IgD-negative memory B cell (primary cell): ENCODE measurements at regions not wholly inside any gene's neighbourhood (a gene's known extent, or its start where the extent isn't known, plus 50 kb on each side); places are given as distances from the start of the nearest gene placed in this dataset.

ENCODE experiments used
- H3K27ac Mint-ChIP-seq, 3 donors: one replicate each; pipeline ENCODE4 v1.8.0; 2020 to 2022; ENCODE audit warnings: mild to moderate bottlenecking in 3 of 3, mixed read lengths in 3 of 3, moderate library complexity in 1 of 3
- H3K27me3 Mint-ChIP-seq: one replicate; pipeline ENCODE4 v1.8.0; 2021; ENCODE audit warnings: mixed read lengths
- H3K36me3 Mint-ChIP-seq: one replicate; pipeline ENCODE4 v1.8.0; 2020; ENCODE audit warnings: mild to moderate bottlenecking, mixed read lengths
- H3K4me1 Mint-ChIP-seq, 3 donors: one replicate each; pipeline ENCODE4 v1.8.0; 2020 to 2022; ENCODE audit warnings: mixed read lengths in 3 of 3, mild to moderate bottlenecking in 1 of 3
- H3K4me3 Mint-ChIP-seq, 4 donors: one replicate each; pipeline ENCODE4 v1.8.0; 2020 to 2022; ENCODE audit warnings: mild to moderate bottlenecking in 4 of 4, mixed read lengths in 4 of 4, moderate library complexity in 3 of 4
- H3K9me3 Mint-ChIP-seq, 3 donors: one replicate each; pipeline ENCODE4 v1.8.0; 2020 to 2021; ENCODE audit warnings: mixed read lengths in 3 of 3, mild to moderate bottlenecking in 1 of 3

DNA sequence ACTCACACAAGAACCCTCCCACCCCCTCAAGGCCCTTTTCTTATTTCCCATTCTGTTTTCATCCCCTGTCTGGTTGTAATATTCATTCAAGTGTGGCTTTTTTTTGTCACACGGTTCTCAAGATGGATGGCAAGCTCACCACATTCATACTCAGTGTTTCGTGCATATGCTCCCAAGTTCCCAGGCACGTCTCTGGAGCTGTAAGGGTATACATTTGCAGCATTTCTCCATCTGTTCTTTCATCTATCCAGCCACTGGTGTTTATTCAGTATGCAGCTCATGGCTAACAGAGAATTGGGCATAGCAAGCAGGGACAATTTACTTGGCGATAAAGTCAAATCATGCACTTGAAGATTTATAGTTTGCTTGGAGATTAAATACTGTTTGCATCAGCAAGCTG is 212.1 kb downstream of the GRIN2B start:
- no peak overlapping the region for H3K27ac Mint-ChIP-seq
- H3K4me1 Mint-ChIP-seq: no peaks in the 10 kb centered on the region
- H3K4me3 Mint-ChIP-seq: no peak overlapping the region
- H3K36me3 Mint-ChIP-seq: peaks cover under 1% of the 10 kb centered on the region
- peaks cover 3% of the 10 kb centered on the region for H3K27me3 Mint-ChIP-seq
- H3K9me3 Mint-ChIP-seq: no peaks in the 10 kb centered on the region

DNA sequence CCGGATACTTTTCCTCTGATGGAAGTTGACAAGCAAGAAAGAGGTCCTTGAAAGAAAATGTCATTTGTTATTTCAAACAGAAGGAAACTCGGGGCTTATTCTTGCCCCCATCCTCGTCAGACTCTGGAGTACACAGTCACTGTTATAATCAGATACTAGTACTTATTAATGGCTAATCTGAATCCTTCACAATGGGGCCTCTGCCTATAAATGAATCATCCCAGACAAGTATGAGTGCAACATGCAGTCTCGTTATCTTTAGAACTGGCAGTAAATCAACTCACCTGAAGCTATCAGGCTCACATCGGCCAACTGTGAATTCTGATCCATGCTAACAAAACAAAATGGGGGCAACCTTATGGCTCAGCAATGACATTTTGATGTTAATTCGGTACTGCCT is 216.7 kb downstream of the GRIN2B start:
- no peak overlapping the region for H3K27ac Mint-ChIP-seq
- H3K4me1 Mint-ChIP-seq: no peaks in the 10 kb centered on the region
- H3K9me3 Mint-ChIP-seq: no peaks in the 10 kb centered on the region
- no peak overlapping the region for H3K4me3 Mint-ChIP-seq
- peaks cover 10% of the 10 kb centered on the region for H3K27me3 Mint-ChIP-seq
- peaks cover 3% of the 10 kb centered on the region for H3K36me3 Mint-ChIP-seq

DNA sequence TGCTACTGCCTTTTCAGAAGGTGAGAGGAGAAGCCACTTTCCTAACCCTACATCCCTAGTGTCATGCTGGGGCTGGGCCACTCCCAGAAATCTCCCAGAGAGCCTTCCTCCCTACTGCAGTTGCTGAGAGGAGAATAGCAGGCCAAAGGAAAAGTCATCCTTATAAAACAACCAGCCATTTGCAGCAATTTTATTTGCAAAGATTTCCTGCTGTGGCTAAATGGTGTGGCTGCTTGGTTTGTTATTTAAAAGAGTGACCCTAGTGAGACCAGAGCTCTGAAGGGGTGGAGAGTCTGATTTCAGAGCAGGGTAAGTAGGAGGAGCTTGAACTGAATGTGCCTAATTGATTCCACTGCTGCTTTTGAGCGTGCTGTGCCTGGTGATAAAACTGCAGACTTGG is 232.0 kb downstream of the GRIN2B start:
- peaks cover 2% of the 10 kb centered on the region for H3K36me3 Mint-ChIP-seq
- H3K4me1 Mint-ChIP-seq: no peaks in the 10 kb centered on the region
- H3K27me3 Mint-ChIP-seq: peaks cover 21% of the 10 kb centered on the region
- H3K9me3 Mint-ChIP-seq: peaks cover 0 to 1% (median 1%) of the 10 kb centered on the region in 3 donors
- no peak overlapping the region for H3K27ac Mint-ChIP-seq
- H3K4me3 Mint-ChIP-seq: no peak overlapping the region

DNA sequence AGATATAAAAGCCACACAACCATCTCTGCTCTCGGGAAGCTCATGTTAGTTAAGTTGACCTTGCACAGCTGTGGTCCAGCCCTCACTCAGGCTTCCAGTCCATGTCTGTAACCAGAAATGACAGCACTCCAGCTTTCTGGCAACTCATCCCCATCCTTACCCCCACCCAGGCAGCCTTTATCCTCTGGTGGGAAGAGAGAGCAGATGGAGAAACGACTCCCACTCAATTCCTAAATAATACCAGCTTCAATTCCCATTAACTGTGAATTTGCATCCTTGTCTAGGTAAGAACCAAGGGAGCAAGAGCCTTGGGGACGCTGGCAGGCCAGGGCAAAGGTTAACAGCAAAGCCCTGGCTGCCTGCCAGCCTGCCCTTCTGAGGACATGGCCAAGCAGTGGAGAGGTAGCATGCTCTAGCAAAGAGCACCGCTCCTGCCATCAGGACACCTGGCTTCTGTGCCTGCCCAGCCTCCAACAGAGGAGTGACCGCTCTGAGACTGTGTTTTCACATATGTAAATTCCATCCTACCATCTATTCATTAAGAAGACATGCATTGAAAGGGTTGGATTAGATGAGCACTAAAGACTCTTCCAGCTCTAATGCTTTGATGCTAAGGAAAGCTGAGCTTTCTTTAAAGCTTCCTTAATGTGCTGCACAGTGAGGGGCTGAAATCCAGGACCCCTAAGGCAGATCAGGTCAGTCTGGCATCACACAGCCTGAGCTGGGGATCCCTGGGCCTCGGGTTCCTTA is 236.1 kb downstream of the GRIN2B start:
- no peaks in the 10 kb centered on the region for H3K9me3 Mint-ChIP-seq
- no peaks in the 10 kb centered on the region for H3K4me1 Mint-ChIP-seq
- H3K27me3 Mint-ChIP-seq: peaks cover 27% of the 10 kb centered on the region
- H3K36me3 Mint-ChIP-seq: peaks cover 2% of the 10 kb centered on the region
- H3K4me3 Mint-ChIP-seq: no peak overlapping the region
- no peak overlapping the region for H3K27ac Mint-ChIP-seq

DNA sequence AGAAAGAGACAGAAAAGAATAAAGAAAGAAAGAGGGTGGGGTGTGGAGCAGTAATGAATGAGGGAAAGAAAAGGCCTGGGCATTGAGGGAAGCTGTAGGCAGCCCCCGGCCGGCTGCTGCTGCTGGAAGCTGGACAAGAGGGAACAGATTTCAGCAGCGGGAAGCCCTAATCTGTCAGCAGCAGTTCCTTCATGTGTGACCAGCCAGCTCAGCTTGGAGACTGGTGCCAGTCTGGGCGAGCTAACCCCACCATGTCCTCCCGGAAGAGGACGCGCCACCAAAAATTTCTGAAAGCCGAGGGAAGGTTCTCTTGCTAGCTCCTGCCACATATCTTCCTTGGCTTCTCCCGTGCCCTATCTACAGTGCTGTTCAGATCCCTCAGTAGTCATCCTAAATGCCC is 236.8 kb downstream of the GRIN2B start:
- Mint-ChIP-seq H3K4me1 (peaks cover 2 to 3% (median 3%) of the 10 kb centered on the region in 3 donors), H3K4me3 (no peak overlapping the region), H3K36me3 (peaks cover 2% of the 10 kb centered on the region), H3K9me3 (no peaks in the 10 kb centered on the region), H3K27me3 (peaks cover 27% of the 10 kb centered on the region), H3K27ac (no peak overlapping the region)

DNA sequence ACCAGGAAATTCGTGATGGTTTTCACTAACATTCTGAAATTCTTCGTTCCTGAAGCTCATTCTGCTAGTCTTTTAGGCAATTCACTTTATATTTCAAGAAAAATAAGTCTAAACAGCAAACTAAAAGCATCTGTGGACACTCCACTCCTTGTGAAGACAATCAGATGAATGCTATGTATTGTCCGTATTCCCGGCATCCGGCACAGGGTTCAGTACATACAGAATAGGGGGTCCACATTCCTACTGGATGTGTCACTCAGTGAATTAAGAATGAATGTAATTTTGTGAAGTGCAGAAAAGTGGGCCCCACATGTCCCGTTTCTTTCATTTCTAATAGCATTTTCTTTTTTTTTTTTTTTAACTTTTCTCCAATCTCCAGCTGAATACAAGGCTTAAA is 241.3 kb downstream of the GRIN2B start:
- H3K4me1 Mint-ChIP-seq: peaks cover 5 to 6% (median 6%) of the 10 kb centered on the region in 3 donors
- H3K27me3 Mint-ChIP-seq: peaks cover 15% of the 10 kb centered on the region
- no peak overlapping the region for H3K4me3 Mint-ChIP-seq
- no peaks in the 10 kb centered on the region for H3K9me3 Mint-ChIP-seq
- H3K36me3 Mint-ChIP-seq: peaks cover 2% of the 10 kb centered on the region
- no peak overlapping the region for H3K27ac Mint-ChIP-seq

DNA sequence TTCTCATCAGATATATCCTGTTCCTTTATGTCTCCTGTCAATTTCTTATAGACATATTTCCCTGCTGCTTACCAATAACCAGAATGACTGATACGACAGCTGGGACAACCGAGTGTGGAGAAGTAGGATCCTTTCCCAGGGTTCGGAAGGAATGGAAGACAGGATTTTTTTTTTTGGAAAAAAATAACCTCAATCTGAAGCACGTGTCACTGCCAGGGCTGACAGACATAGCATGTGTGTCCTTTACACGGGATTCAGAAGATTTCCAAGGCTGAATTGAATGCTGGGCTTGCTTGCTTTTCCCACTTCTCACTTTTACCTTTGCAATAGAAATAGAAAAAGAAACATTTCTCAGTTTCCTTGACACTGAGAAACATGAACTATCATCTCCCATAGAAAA is 245.7 kb downstream of the GRIN2B start:
- peaks cover 0 to 2% (median 0%) of the 10 kb centered on the region in 3 donors for H3K9me3 Mint-ChIP-seq
- H3K4me3 Mint-ChIP-seq: no peak overlapping the region
- no peaks in the 10 kb centered on the region for H3K36me3 Mint-ChIP-seq
- H3K4me1 Mint-ChIP-seq: peaks cover 5 to 6% (median 6%) of the 10 kb centered on the region in 3 donors
- H3K27ac Mint-ChIP-seq: no peak overlapping the region
- peaks cover 8% of the 10 kb centered on the region for H3K27me3 Mint-ChIP-seq

DNA sequence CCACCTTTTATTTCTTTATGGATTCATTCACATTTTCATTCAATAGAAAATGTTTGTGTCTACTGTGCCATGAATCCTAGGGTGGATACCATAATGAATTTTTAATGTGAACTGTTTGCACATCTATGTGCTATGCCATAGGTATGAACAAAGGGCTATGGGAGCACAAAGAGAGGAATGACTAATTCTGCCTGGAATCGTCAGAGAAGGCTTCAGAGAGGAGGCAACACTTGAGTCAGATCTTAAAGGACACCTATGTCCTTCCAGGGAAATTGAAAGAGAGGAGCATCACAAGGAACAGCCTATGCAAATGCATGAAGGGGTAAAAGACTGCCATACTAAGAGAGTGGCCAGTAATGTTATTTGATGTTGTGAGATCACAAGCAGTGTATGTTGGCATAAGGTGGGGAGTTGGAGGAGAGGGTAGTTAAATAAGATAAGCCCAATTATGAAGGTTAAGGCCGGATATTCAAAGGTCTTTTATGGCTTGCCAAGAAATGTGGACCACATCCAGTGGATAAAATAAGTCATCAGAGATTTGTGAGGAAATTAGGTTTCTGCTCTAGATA is 246.7 kb downstream of the GRIN2B start:
- Mint-ChIP-seq H3K4me1 (peaks cover 4 to 5% (median 4%) of the 10 kb centered on the region in 3 donors), H3K27me3 (peaks cover 9% of the 10 kb centered on the region), H3K4me3 (no peak overlapping the region), H3K36me3 (no peaks in the 10 kb centered on the region), H3K27ac (no peak overlapping the region), H3K9me3 (peaks cover 0 to 2% (median 0%) of the 10 kb centered on the region in 3 donors)

DNA sequence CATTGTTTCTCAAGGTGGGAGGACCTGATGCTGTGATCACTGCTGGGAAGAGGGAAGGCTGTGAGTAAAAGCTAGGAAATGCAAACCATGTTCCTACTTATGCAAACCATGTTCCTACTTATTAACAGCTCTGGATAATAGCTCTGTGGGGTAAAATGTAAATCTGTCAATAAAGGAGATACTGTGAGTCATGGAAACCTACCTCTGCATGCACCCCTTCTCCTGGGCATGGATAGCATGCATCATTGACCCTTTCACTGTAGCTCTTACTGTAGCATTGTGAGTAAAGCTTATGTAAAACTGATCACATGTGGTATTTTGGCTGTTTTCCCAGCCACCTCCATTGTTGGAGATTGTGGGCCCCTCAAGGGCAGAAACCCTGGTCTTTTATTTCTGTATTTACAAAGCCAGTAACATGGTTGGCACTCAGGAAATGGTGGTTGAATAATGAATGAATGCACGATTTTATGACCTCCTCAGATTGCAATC is 253.7 kb downstream of the GRIN2B start:
- H3K4me3 Mint-ChIP-seq: no peak overlapping the region
- no peaks in the 10 kb centered on the region for H3K36me3 Mint-ChIP-seq
- peaks cover 20% of the 10 kb centered on the region for H3K27me3 Mint-ChIP-seq
- peaks cover 0 to 2% (median 0%) of the 10 kb centered on the region in 3 donors for H3K9me3 Mint-ChIP-seq
- peaks cover 0 to 1% (median 0%) of the 10 kb centered on the region in 3 donors for H3K4me1 Mint-ChIP-seq
- no peak overlapping the region for H3K27ac Mint-ChIP-seq

DNA sequence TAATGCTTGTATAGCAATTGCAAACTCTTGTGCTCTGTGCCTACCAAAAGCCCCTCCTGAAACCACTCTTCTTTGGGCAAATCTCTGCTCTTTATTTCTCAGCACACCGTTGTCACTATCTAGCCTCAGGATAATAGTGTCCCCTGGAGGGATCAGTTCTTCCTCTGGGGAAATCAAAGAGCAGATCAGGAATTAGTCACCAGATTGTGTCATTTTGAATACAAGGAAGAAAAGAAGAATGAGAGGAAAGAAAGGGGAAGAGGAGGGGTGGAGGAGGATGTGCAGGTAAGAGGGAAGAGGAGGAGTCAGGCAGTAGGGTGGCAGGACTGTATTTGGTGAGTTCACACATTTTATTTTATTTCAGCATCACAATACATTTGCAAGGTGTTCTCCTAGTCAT is 256.4 kb downstream of the GRIN2B start:
- Mint-ChIP-seq H3K4me1 (peaks cover 0 to 1% (median 0%) of the 10 kb centered on the region in 3 donors), H3K27me3 (peaks cover 18% of the 10 kb centered on the region), H3K9me3 (peaks cover 0 to 2% (median 1%) of the 10 kb centered on the region in 3 donors), H3K36me3 (no peaks in the 10 kb centered on the region), H3K4me3 (no peak overlapping the region), H3K27ac (no peak overlapping the region)

DNA sequence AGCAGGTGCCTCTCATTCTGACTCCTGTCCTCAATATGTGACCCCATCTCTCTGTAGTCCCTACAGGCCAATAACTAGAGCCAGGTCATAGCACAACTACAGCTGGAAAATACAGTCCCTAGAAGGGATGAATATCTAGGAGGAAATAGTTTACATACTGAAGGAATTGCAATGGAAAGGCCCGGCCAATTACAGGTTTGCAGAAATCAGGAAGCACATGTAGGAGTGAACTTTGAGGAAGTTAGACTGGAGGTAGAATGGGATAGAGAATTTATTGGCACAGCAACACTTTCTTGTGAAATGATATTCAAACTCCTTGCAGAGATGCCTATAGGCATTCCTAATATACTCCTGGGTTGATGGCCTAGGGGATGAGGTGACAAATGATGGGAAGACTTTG is 257.3 kb downstream of the GRIN2B start:
- Mint-ChIP-seq H3K27ac (no peak overlapping the region), H3K4me3 (no peak overlapping the region), H3K4me1 (no peaks in the 10 kb centered on the region), H3K27me3 (peaks cover 16% of the 10 kb centered on the region), H3K9me3 (peaks cover 0 to 2% (median 1%) of the 10 kb centered on the region in 3 donors), H3K36me3 (no peaks in the 10 kb centered on the region)

DNA sequence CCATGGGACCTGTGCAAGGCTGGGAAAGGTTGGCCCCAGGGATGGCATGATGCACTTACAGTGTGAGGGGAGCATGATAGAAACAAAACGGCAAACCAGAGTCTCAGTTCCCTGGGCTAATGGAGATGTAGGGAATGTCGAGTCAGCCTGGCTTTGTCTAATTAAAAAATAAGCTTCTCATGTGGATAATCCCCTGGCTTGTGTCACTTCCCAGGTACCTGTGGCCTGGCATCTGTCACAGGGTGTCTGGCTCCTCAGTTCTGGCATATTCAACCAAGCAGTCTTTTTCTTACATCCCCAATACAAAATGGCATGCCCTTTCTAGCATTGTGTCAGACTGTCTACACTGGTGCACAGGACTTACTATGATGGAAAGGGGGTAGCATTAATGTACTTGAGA is 261.4 kb downstream of the GRIN2B start:
- H3K36me3 Mint-ChIP-seq: no peaks in the 10 kb centered on the region
- no peak overlapping the region for H3K4me3 Mint-ChIP-seq
- H3K9me3 Mint-ChIP-seq: peaks cover 0 to 1% (median 0%) of the 10 kb centered on the region in 3 donors
- peaks cover 10% of the 10 kb centered on the region for H3K27me3 Mint-ChIP-seq
- no peaks in the 10 kb centered on the region for H3K4me1 Mint-ChIP-seq
- no peak overlapping the region for H3K27ac Mint-ChIP-seq

DNA sequence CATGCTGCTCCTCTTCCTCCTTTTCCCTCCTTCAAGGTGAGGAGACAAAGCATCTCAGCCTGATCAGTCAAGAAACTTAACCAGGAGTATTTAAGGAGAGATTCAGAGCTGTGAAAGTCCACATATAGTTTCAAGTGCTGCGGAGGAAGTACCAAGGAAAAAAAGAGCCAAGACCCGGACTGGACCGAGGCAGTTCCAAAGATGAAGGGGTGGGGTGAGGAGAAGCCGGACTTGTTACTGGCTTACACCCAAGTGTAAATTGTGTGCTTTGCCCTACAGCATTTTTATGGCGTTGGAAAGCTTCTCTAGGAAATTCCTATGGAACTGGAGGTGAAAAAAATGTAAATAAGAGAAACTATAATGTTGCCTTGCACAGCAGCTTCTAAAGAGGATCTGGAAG is 263.1 kb downstream of the GRIN2B start:
- Mint-ChIP-seq H3K27me3 (peaks cover 5% of the 10 kb centered on the region), H3K4me3 (no peak overlapping the region), H3K36me3 (no peaks in the 10 kb centered on the region), H3K27ac (no peak overlapping the region), H3K9me3 (peaks cover 0 to 1% (median 0%) of the 10 kb centered on the region in 3 donors), H3K4me1 (no peaks in the 10 kb centered on the region)

DNA sequence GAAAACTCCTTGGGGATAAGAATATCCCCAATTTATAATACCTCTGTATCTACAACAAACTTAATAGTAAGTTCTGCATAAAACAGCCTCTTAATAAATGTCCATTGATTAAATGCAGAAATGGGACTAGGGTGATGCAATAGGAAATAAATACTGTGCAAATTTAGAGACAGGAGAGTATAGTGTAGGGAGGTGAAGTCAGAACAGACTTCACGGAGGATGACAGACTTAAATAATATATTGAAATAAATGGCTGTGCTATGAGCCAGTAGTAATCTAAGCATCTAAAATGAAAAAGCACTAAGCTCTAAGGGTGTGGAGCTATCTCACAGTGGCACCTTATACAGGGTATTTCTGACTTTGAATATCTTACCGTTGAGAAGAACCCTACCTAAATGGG is 265.3 kb downstream of the GRIN2B start:
- Mint-ChIP-seq H3K9me3 (peaks cover 0 to 1% (median 0%) of the 10 kb centered on the region in 3 donors), H3K27me3 (peaks cover 2% of the 10 kb centered on the region), H3K36me3 (no peaks in the 10 kb centered on the region), H3K27ac (no peak overlapping the region), H3K4me3 (no peak overlapping the region), H3K4me1 (no peaks in the 10 kb centered on the region)

DNA sequence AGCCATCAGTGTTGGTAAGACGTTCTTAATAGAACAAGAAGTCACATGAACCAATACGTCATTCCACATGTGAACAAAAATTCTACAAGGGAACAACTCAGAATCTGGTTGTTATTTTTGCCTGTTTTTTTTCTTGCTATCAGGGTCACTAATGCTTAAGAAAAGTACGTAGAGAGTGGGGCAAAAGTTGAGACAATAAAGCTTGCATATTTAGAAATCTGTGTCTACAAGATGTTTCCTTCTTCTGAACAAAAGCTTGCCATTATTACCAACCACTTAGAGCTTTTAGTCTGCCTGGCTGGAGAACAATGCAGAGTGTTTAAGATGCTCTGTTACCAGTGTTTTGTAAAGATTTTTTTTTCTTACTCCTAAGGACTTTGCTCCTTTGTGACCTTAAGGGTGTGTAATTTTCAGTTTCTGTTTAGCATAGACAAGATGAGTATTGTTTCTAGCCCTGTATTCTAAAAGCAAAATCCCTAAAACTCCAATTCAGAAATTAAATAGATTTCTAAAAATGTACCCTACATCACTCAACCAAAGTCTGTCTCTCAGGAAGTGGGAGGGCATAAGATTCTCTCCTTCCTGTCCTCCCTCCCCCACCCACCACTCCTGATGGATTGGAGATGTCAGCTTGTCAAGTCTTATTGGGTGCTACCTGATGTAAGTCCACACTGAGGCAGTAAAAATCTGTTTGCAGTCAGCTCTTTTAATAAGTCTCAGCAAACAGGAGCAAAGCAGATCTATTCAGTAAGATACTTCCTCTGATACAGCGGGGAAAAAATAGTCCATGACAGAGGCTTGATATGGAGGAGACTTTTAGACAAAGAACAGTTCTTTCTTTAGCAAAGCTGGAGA is 267.6 kb downstream of the GRIN2B start:
- Mint-ChIP-seq H3K4me1 (no peaks in the 10 kb centered on the region), H3K27ac (no peak overlapping the region), H3K27me3 (no peaks in the 10 kb centered on the region), H3K4me3 (no peak overlapping the region), H3K9me3 (no peaks in the 10 kb centered on the region), H3K36me3 (no peaks in the 10 kb centered on the region)
